ENCODE measurements at regions not wholly inside any gene's neighbourhood (a gene's known extent, or its start where the extent isn't known, plus 50 kb on each side); places are given as distances from the start of the nearest gene placed in this dataset.

GRCh38 chr2:167681234-167682015, 566.0 kb downstream of the STK39 start:
- no peak overlapping the region for H3K4me2 ChIP-seq (replicated peaks; ENCODE audit: extremely low read depth, low read length, poor library complexity, severe bottlenecking)
- no peaks in the 10 kb centered on the region for H3K27me3 ChIP-seq (ENCODE audit: control insufficient read depth in 2 of 2, insufficient read depth in 2 of 2, low read length in 2 of 2)
- no peaks in the 10 kb centered on the region for H3K27me3 Mint-ChIP-seq (ENCODE audit: low read depth in 3 of 3)
- 79% methylated on average over 3 of the region's 6 CpGs for WGBS (ENCODE audit: insufficient coverage)
- H3K79me2 ChIP-seq (ENCODE audit: insufficient read depth, low read length) = no peaks in the 10 kb centered on the region
- H3K4me3 ChIP-seq (replicated peaks in 1 of 3; ENCODE audit: low read depth in 2 of 3, low read length in 3 of 3) = no peak overlapping the region
- H3K9me3 Mint-ChIP-seq = peaks cover 0 to 3% (median 2%) of the 10 kb centered on the region in 7 donors
- no peaks in the 10 kb centered on the region for H3K4me1 ChIP-seq (ENCODE audit: control insufficient read depth in 1 of 2, insufficient read depth in 2 of 2, low read length in 2 of 2)
- TF ChIP-seq CTCF (IDR thresholded peaks at IDR 0.05) = no peak
- H3K4me1 Mint-ChIP-seq = no peaks in the 10 kb centered on the region
- no peaks in the 10 kb centered on the region for H4K20me1 ChIP-seq (ENCODE audit: insufficient read depth, low read length)
- no peak overlapping the region for H3K4me3 Mint-ChIP-seq
- no peak overlapping the region for H3K27ac ChIP-seq (ENCODE audit: low read depth in 1 of 2, low read length in 2 of 2)
- no peaks in the 10 kb centered on the region for H3K36me3 Mint-ChIP-seq
- no peaks in the 10 kb centered on the region for H3K36me3 ChIP-seq (replicated peaks in 1 of 2; ENCODE audit: control insufficient read depth in 1 of 2, insufficient read depth in 2 of 2, low read length in 2 of 2)
- H3K9ac ChIP-seq (ENCODE audit: insufficient read depth, low read length, poor library complexity, severe bottlenecking) = no peak overlapping the region
- H3K9me3 ChIP-seq (replicated peaks in 1 of 2; ENCODE audit: control insufficient read depth in 1 of 2, insufficient read depth in 1 of 2, low read length in 2 of 2) = peaks cover 0 to 3% of the 10 kb centered on the region in 2 donors
- no peak for DNase-seq
- H3K27ac Mint-ChIP-seq = no peak overlapping the region
- intact Hi-C loops (cut with micrococcal nuclease) = no loop called here
- no peak overlapping the region for H2AFZ ChIP-seq (ENCODE audit: insufficient read depth, low read depth, low read length, poor library complexity, severe bottlenecking)

- Mint-ChIP-seq H3K27me3 (ENCODE audit: low read depth in 3 of 3) (no peaks in the 10 kb centered on the region), H3K36me3 (no peaks in the 10 kb centered on the region), H3K4me1 (no peaks in the 10 kb centered on the region), H3K27ac (no peak overlapping the region), H3K4me3 (no peak overlapping the region), H3K9me3 (peaks cover 0 to 2% (median 0%) of the 10 kb centered on the region in 7 donors)
- peaks cover 0 to 3% of the 10 kb centered on the region in 2 donors for H3K9me3 ChIP-seq (replicated peaks in 1 of 2; ENCODE audit: control insufficient read depth in 1 of 2, insufficient read depth in 1 of 2, low read length in 2 of 2)
- no peak for TF ChIP-seq CTCF (IDR thresholded peaks at IDR 0.05)
- H4K20me1 ChIP-seq (ENCODE audit: insufficient read depth, low read length) = no peaks in the 10 kb centered on the region
- H2AFZ ChIP-seq (ENCODE audit: insufficient read depth, low read depth, low read length, poor library complexity, severe bottlenecking) = no peak overlapping the region
- H3K27me3 ChIP-seq (ENCODE audit: control insufficient read depth in 2 of 2, insufficient read depth in 2 of 2, low read length in 2 of 2) = no peaks in the 10 kb centered on the region
- no peak overlapping the region for H3K9ac ChIP-seq (ENCODE audit: insufficient read depth, low read length, poor library complexity, severe bottlenecking)
- H3K27ac ChIP-seq (ENCODE audit: low read depth in 1 of 2, low read length in 2 of 2) = no peak overlapping the region
- no peak overlapping the region for H3K4me2 ChIP-seq (replicated peaks; ENCODE audit: extremely low read depth, low read length, poor library complexity, severe bottlenecking)
- no peak overlapping the region for H3K4me3 ChIP-seq (replicated peaks in 1 of 3; ENCODE audit: low read depth in 2 of 3, low read length in 3 of 3)
- DNase-seq = no peak
- H3K36me3 ChIP-seq (replicated peaks in 1 of 2; ENCODE audit: control insufficient read depth in 1 of 2, insufficient read depth in 2 of 2, low read length in 2 of 2) = no peaks in the 10 kb centered on the region
- no CpG with 5 or more reads among the region's 3 CpGs for WGBS (ENCODE audit: insufficient coverage)
- no peaks in the 10 kb centered on the region for H3K4me1 ChIP-seq (ENCODE audit: control insufficient read depth in 1 of 2, insufficient read depth in 2 of 2, low read length in 2 of 2)
- no peaks in the 10 kb centered on the region for H3K79me2 ChIP-seq (ENCODE audit: insufficient read depth, low read length)
- intact Hi-C loops (cut with micrococcal nuclease) = no loop called here
These were observed 569.2 kb downstream of the STK39 start for GRCh38 chr2:167678158-167678557.

Measured in CD14-positive monocyte (primary cell).